ENCODE measurements at regions not wholly inside any gene's neighbourhood (a gene's known extent, or its start where the extent isn't known, plus 50 kb on each side); places are given as distances from the start of the nearest gene placed in this dataset.

DNA sequence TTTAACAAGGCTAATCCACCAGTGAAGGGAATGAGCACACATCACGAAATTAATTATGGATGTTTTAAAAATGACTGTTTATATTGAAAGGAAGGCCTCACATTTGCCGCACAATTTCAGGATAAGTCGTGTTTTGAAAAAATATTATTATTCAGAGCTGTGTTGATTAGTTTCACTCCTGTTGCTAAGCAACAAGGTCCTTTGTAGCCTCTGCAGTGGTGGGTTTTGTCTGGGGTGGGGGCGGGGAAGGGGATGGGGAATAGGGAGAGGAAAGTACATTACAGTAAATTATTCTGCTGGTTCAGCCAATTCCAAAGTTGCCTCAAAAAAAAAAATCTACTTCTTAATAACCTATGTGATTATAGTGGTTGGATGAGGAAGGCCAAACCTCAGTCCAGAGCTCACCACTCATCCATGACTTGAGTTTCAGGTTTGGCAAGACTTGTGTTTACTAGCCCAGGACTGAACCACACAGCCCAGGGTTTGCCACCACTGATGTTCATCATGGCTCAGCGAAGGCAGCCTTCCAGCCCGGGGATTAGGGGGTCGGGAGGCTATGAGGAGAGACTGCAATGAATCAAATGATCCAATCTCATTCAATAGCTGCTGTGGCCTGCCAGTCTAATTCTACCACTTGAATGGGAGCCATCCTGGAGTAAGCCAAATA is 162.5 kb upstream of the ATP6AP2 start:
- Mint-ChIP-seq H3K27ac (no peak overlapping the region), H3K9me3 (ENCODE audit: insufficient read depth) (no peaks in the 10 kb centered on the region), H3K4me1 (no peaks in the 10 kb centered on the region), H3K4me3 (no peak overlapping the region), H3K27me3 (no peaks in the 10 kb centered on the region)
- WGBS (ENCODE audit: insufficient coverage) = 70% methylated on average over 2 of the region's 7 CpGs
- H3K4me2 ChIP-seq (replicated peaks; ENCODE audit: low read depth, low read length, poor library complexity, severe bottlenecking) = no peak overlapping the region
- no peak overlapping the region for H3K27ac ChIP-seq (ENCODE audit: low read length in 2 of 2)
- no peaks in the 10 kb centered on the region for H3K27me3 ChIP-seq (replicated peaks in 1 of 4; ENCODE audit: control extremely low read depth in 1 of 4, control insufficient read depth in 3 of 4, insufficient read depth in 4 of 4, low read length in 3 of 4)
- no peaks in the 10 kb centered on the region for H3K79me2 ChIP-seq (ENCODE audit: control insufficient read depth, insufficient read depth, low read length)
- no peaks in the 10 kb centered on the region for H3K36me3 ChIP-seq (replicated peaks in 1 of 2; ENCODE audit: control extremely low read depth in 1 of 2, control insufficient read depth in 1 of 2, extremely low read depth in 1 of 2, insufficient read depth in 2 of 2, low read length in 1 of 2)
- ATAC-seq (ENCODE audit: low read depth) (no peak), DNase-seq (no peak)
- H3K9ac ChIP-seq (ENCODE audit: low read length) = no peak overlapping the region
- no peaks in the 10 kb centered on the region for H3K4me1 ChIP-seq (ENCODE audit: control insufficient read depth in 2 of 2, insufficient read depth in 2 of 2, low read length in 2 of 2)
- TF ChIP-seq, protein P1, sequence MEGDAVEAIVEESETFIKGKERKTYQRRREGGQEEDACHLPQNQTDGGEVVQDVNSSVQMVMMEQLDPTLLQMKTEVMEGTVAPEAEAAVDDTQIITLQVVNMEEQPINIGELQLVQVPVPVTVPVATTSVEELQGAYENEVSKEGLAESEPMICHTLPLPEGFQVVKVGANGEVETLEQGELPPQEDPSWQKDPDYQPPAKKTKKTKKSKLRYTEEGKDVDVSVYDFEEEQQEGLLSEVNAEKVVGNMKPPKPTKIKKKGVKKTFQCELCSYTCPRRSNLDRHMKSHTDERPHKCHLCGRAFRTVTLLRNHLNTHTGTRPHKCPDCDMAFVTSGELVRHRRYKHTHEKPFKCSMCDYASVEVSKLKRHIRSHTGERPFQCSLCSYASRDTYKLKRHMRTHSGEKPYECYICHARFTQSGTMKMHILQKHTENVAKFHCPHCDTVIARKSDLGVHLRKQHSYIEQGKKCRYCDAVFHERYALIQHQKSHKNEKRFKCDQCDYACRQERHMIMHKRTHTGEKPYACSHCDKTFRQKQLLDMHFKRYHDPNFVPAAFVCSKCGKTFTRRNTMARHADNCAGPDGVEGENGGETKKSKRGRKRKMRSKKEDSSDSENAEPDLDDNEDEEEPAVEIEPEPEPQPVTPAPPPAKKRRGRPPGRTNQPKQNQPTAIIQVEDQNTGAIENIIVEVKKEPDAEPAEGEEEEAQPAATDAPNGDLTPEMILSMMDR (IDR thresholded peaks at IDR 0.05) = no peak
- TF ChIP-seq EZH2 (IDR thresholded peaks at IDR 0.05; ENCODE audit: borderline replicate concordance, insufficient read depth, low read depth, low read length, poor library complexity, severe bottlenecking) = no peak
- ChIA-PET POLR2A (no interaction called here), CTCF (no interaction called here)
- H3K4me3 ChIP-seq (ENCODE audit: control extremely low read depth in 1 of 5, extremely low read depth in 1 of 5, insufficient read depth in 1 of 5, low read depth in 2 of 5, low read length in 4 of 5) = no peak overlapping the region
- no peaks in the 10 kb centered on the region for H4K20me1 ChIP-seq (ENCODE audit: control insufficient read depth, insufficient read depth, low read length, poor library complexity, severe bottlenecking)
- H2AFZ ChIP-seq (ENCODE audit: insufficient read depth, low read depth, low read length, poor library complexity, severe bottlenecking) = no peak overlapping the region
- intact Hi-C loops (cut with micrococcal nuclease) = no loop called here
- no peaks in the 10 kb centered on the region for H3K9me3 ChIP-seq (ENCODE audit: control extremely low read depth in 1 of 3, control insufficient read depth in 2 of 3, insufficient read depth in 1 of 3, low read length in 2 of 3)

DNA sequence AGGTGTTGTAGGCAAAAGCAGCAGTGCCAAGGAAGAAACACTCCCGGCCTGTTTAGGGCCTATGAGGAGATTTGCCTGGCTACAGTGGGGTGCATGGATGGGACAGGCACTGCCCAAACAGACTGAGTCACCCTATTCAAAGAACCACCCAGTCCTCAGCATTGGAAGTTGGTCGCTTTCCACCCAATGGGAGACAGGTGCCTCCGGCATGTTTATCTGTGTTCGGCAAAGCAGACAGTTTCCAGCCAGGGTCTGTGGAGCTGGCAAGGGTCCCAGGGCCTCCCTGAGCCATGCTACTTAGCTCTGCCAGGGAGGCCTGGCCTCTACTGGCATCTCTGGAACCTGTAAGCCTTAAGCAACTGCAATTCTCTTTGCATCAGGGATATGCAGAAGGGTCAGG is 165.1 kb upstream of the ATP6AP2 start:
- no peak for ATAC-seq (ENCODE audit: low read depth)
- Histone ChIP-seq H4K20me1 (ENCODE audit: control insufficient read depth, insufficient read depth, low read length, poor library complexity, severe bottlenecking) (no peaks in the 10 kb centered on the region), H3K9me3 (ENCODE audit: control extremely low read depth in 1 of 3, control insufficient read depth in 2 of 3, insufficient read depth in 1 of 3, low read length in 2 of 3) (no peaks in the 10 kb centered on the region), H3K27ac (ENCODE audit: low read length in 2 of 2) (no peak overlapping the region), H3K4me2 (replicated peaks; ENCODE audit: low read depth, low read length, poor library complexity, severe bottlenecking) (no peak overlapping the region), H3K9ac (ENCODE audit: low read length) (no peak overlapping the region), H3K27me3 (replicated peaks in 1 of 4; ENCODE audit: control extremely low read depth in 1 of 4, control insufficient read depth in 3 of 4, insufficient read depth in 4 of 4, low read length in 3 of 4) (no peaks in the 10 kb centered on the region), H3K79me2 (ENCODE audit: control insufficient read depth, insufficient read depth, low read length) (no peaks in the 10 kb centered on the region), H3K4me1 (ENCODE audit: control insufficient read depth in 2 of 2, insufficient read depth in 2 of 2, low read length in 2 of 2) (no peaks in the 10 kb centered on the region), H3K4me3 (ENCODE audit: control extremely low read depth in 1 of 5, extremely low read depth in 1 of 5, insufficient read depth in 1 of 5, low read depth in 2 of 5, low read length in 4 of 5) (no peak overlapping the region), H3K36me3 (replicated peaks in 1 of 2; ENCODE audit: control extremely low read depth in 1 of 2, control insufficient read depth in 1 of 2, extremely low read depth in 1 of 2, insufficient read depth in 2 of 2, low read length in 1 of 2) (no peaks in the 10 kb centered on the region), H2AFZ (ENCODE audit: insufficient read depth, low read depth, low read length, poor library complexity, severe bottlenecking) (no peak overlapping the region)
- Mint-ChIP-seq H3K27ac (no peak overlapping the region), H3K9me3 (ENCODE audit: insufficient read depth) (no peaks in the 10 kb centered on the region), H3K4me1 (no peaks in the 10 kb centered on the region), H3K27me3 (no peaks in the 10 kb centered on the region), H3K4me3 (no peak overlapping the region)
- intact Hi-C loops (cut with micrococcal nuclease) = no loop called here
- no peak for DNase-seq
- CTCF ChIA-PET = no interaction called here
- 100% methylated on average over 2 of the region's 4 CpGs for WGBS (ENCODE audit: insufficient coverage)
- POLR2A ChIA-PET = no interaction called here
- TF ChIP-seq, protein P1 (IDR thresholded peaks at IDR 0.05) = no peak
- no peak for TF ChIP-seq EZH2 (IDR thresholded peaks at IDR 0.05; ENCODE audit: borderline replicate concordance, insufficient read depth, low read depth, low read length, poor library complexity, severe bottlenecking)
